H1 (cell line): ENCODE measurements at regions not wholly inside any gene's neighbourhood (a gene's known extent, or its start where the extent isn't known, plus 50 kb on each side); places are given as distances from the start of the nearest gene placed in this dataset.
"Not testable (repeated sequence)": the region's sequence is repeated elsewhere in the genome, so short reads cannot be mapped to it uniquely, and the experiment has no call there.

ENCODE experiments used
- CTCF ChIP-seq, 3 experiments: IDR thresholded peaks; 1 replicate in 2 of 3; 2 replicates in 1 of 3; pipeline versions ENCODE4 v1.5.1 to v1.6.1; 2011; ENCODE audit warnings: low read length in 3 of 3, mild to moderate bottlenecking in 3 of 3, inconsistent platforms in 2 of 3, low read depth in 1 of 3, moderate library complexity in 1 of 3; ENCODE audit not compliant: insufficient read depth in 1 of 3; ENCODE audit errors: control extremely low read depth in 1 of 3
- EP300 ChIP-seq, 2 experiments: IDR thresholded peaks; 1 replicate in 1 of 2; 2 replicates in 1 of 2; pipeline ENCODE4 v1.6.1; 2011 to 2012; ENCODE audit warnings: low read depth in 2 of 2, low read length in 2 of 2, mild to moderate bottlenecking in 2 of 2, borderline replicate concordance in 1 of 2, inconsistent platforms in 1 of 2, moderate library complexity in 1 of 2
- EZH2 ChIP-seq: fragments of 200-600 bp; sonication (generic); IDR thresholded peaks from 2 replicates; pipeline ENCODE4 v1.7.1; 2012; ENCODE audit warnings: low read depth, mild to moderate bottlenecking, moderate library complexity, low read length, inconsistent platforms; ENCODE audit not compliant: severe bottlenecking
- NRF1 ChIP-seq: IDR thresholded peaks from 2 replicates; pipeline ENCODE4 v1.6.1; 2011; ENCODE audit warnings: mild to moderate bottlenecking, low read depth, low read length, improper control_type of control experiment
- POLR2AphosphoS5 ChIP-seq: IDR thresholded peaks from 2 replicates; pipeline ENCODE4 v1.6.1; 2011; ENCODE audit warnings: low read depth, low read length
- RFX5 ChIP-seq: IDR thresholded peaks from 2 replicates; pipeline ENCODE4 v1.6.1; 2011; ENCODE audit warnings: low read depth, low read length, improper control_type of control experiment, borderline replicate concordance
- SIN3A ChIP-seq, 2 experiments: IDR thresholded peaks in 1 of 2; conservative IDR thresholded peaks in 1 of 2; 2 replicates each; pipeline ENCODE4 v1.6.1; 2011 to 2012; ENCODE audit warnings: low read length in 2 of 2, improper control_type of control experiment in 1 of 2, low read depth in 1 of 2, mild to moderate bottlenecking in 1 of 2
- TAF1 ChIP-seq: IDR thresholded peaks from 2 replicates; pipeline ENCODE4 v1.6.1; 2011; ENCODE audit warnings: mild to moderate bottlenecking, low read depth, low read length
- USF2 ChIP-seq: IDR thresholded peaks from 2 replicates; pipeline ENCODE4 v1.6.1; 2011; ENCODE audit warnings: low read length, improper control_type of control experiment
- ZNF274 ChIP-seq: IDR thresholded peaks from 2 replicates; pipeline ENCODE4 v1.7.0; 2012; ENCODE audit warnings: low read length, borderline replicate concordance; ENCODE audit errors: extremely low read depth

GRCh38 chr16:32880009-32880408 is 204.0 kb upstream of the TP53TG3 start:
- TF ChIP-seq EP300 (IDR thresholded peaks at IDR 0.05; ENCODE audit: borderline replicate concordance in 1 of 2, low read depth in 2 of 2, low read length in 2 of 2); USF2; CTCF (IDR thresholded peaks at IDR 0.05; ENCODE audit: control extremely low read depth in 1 of 3, insufficient read depth in 1 of 3, low read depth in 1 of 3, low read length in 3 of 3); EZH2; POLR2AphosphoS5; RFX5; NRF1; SIN3A (conservative IDR thresholded peaks at IDR 0.05 in 1 of 2, IDR thresholded peaks at IDR 0.05 in 1 of 2; ENCODE audit: low read depth in 1 of 2, low read length in 2 of 2); TAF1; ZNF274: not testable (repeated sequence)
